Nephron (organoid): ENCODE measurements at regions not wholly inside any gene's neighbourhood (a gene's known extent, or its start where the extent isn't known, plus 50 kb on each side); places are given as distances from the start of the nearest gene placed in this dataset.

Source experiments
- H3K27ac Mint-ChIP-seq, 3 experiments: 2 replicates each; pipeline ENCODE4 v1.8.0; 2020; ENCODE audit warnings: mixed read lengths in 3 of 3, mild to moderate bottlenecking in 2 of 3, moderate library complexity in 1 of 3
- H3K27me3 Mint-ChIP-seq: 2 replicates; pipeline ENCODE4 v1.8.0; 2021; ENCODE audit warnings: low read depth, mild to moderate bottlenecking, moderate library complexity, mixed read lengths
- H3K36me3 Mint-ChIP-seq: 2 replicates; pipeline ENCODE4 v1.8.0; 2020; ENCODE audit warnings: low read depth, mixed read lengths
- H3K4me1 Mint-ChIP-seq: 2 replicates; pipeline ENCODE4 v1.8.0; 2020; ENCODE audit warnings: mixed read lengths
- H3K4me3 Mint-ChIP-seq, 3 experiments: 2 replicates each; pipeline ENCODE4 v1.8.0; 2020; ENCODE audit warnings: mild to moderate bottlenecking in 3 of 3, mixed read lengths in 3 of 3, moderate library complexity in 2 of 3
- H3K9me3 Mint-ChIP-seq: 2 replicates; pipeline ENCODE4 v1.8.0; 2020; ENCODE audit warnings: mixed read lengths
- CTCF ChIP-seq, 3 experiments: fragments of 200-600 bp; sonication (generic); IDR thresholded peaks; one replicate each; pipeline ENCODE4 v1.5.0; 2021; ENCODE audit warnings: antibody characterized with exemption in 3 of 3; ENCODE audit not compliant: unreplicated experiment in 3 of 3

DNA sequence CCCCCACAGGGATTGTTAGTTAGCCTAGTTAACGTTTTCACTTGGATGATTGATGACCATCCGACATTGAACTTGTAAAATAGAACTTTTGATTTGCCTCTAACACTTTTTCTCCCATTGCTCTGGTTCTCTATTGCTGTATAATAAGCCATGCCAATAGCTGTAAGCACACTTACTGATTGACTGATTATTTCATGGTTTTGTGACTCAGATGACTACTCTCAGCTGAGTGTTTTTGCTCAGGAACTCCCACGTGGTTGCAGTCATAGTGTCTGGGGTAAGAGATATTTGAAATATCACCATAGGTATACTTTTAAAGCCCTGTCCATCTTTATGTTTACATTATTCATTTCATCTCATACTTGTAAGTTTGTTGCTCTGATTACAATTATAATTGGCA is 1285.5 kb downstream of the STIM2 start:
- no peaks in the 10 kb centered on the region for H3K4me1 Mint-ChIP-seq
- TF ChIP-seq CTCF (IDR thresholded peaks at IDR 0.05; ENCODE audit: unreplicated experiment in 3 of 3): no peak
- H3K27ac Mint-ChIP-seq: no peak overlapping the region
- no peaks in the 10 kb centered on the region for H3K9me3 Mint-ChIP-seq
- H3K27me3 Mint-ChIP-seq: no peaks in the 10 kb centered on the region
- no peak overlapping the region for H3K4me3 Mint-ChIP-seq
- H3K36me3 Mint-ChIP-seq: no peaks in the 10 kb centered on the region

GRCh38 chr4:28148221-28148620 is 1287.6 kb downstream of the STIM2 start:
- no peaks in the 10 kb centered on the region for H3K27me3 Mint-ChIP-seq
- H3K27ac Mint-ChIP-seq: no peak overlapping the region
- H3K4me3 Mint-ChIP-seq: no peak overlapping the region

DNA sequence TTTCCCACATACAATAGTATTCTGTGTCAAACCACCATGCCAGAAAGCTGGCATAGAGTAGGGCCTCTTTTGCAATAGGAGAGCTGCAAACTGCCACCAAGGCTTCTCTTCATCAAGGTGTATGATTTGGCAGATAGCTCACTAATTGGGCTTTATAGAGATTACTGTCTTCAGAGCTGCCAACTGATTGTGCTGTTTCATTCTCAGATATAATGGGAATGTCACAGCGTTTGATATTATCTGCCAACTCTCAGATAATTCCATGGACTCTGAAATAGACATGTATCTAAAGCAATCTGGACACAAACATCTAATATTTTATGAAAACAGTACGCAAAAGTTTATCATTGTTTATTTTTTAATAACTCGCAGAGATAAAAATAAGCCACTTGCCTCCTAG is 1289.1 kb downstream of the STIM2 start:
- no peaks in the 10 kb centered on the region for H3K4me1 Mint-ChIP-seq
- no peak overlapping the region for H3K4me3 Mint-ChIP-seq
- TF ChIP-seq CTCF (IDR thresholded peaks at IDR 0.05; ENCODE audit: unreplicated experiment in 3 of 3): no peak
- no peaks in the 10 kb centered on the region for H3K36me3 Mint-ChIP-seq
- no peaks in the 10 kb centered on the region for H3K9me3 Mint-ChIP-seq
- H3K27me3 Mint-ChIP-seq: no peaks in the 10 kb centered on the region
- no peak overlapping the region for H3K27ac Mint-ChIP-seq

More at GRCh38 chr4:28148221-28148620, 1287.6 kb downstream of the STIM2 start:
- TF ChIP-seq CTCF (IDR thresholded peaks at IDR 0.05; ENCODE audit: unreplicated experiment in 3 of 3): no peak
- Mint-ChIP-seq H3K4me1 (no peaks in the 10 kb centered on the region), H3K36me3 (no peaks in the 10 kb centered on the region), H3K9me3 (no peaks in the 10 kb centered on the region)

DNA sequence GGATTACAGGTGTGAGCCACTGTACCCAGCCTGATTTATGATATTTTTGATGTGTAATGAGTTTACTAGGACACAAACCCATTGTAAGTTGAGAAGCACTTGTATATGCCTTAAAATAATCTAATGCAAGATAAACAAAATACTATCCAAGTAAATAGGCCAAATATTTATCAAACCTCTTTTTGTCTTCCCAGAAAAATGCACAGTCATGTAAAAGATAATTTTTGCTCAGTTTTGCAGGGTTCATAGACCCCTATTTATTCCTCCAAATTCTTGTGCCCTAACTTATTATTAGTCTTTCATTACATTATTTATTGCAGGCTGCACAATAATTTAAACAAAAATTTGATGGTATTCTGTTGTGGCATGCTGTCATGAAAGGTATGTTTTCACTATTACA is 1290.7 kb downstream of the STIM2 start:
- H3K36me3 Mint-ChIP-seq: no peaks in the 10 kb centered on the region
- H3K27ac Mint-ChIP-seq: no peak overlapping the region
- no peak for TF ChIP-seq CTCF (IDR thresholded peaks at IDR 0.05; ENCODE audit: unreplicated experiment in 3 of 3)
- no peaks in the 10 kb centered on the region for H3K9me3 Mint-ChIP-seq
- no peaks in the 10 kb centered on the region for H3K27me3 Mint-ChIP-seq
- H3K4me1 Mint-ChIP-seq: no peaks in the 10 kb centered on the region
- H3K4me3 Mint-ChIP-seq: no peak overlapping the region

- TF ChIP-seq CTCF (IDR thresholded peaks at IDR 0.05; ENCODE audit: unreplicated experiment in 3 of 3): no peak
These were observed 1306.8 kb downstream of the STIM2 start for GRCh38 chr4:28167411-28167810.

GRCh38 chr4:28176942-28177341 is 1316.3 kb downstream of the STIM2 start:
- TF ChIP-seq CTCF (IDR thresholded peaks at IDR 0.05; ENCODE audit: unreplicated experiment in 3 of 3): no peak
- no peaks in the 10 kb centered on the region for H3K4me1 Mint-ChIP-seq
- no peaks in the 10 kb centered on the region for H3K36me3 Mint-ChIP-seq
- no peaks in the 10 kb centered on the region for H3K9me3 Mint-ChIP-seq
- no peak overlapping the region for H3K4me3 Mint-ChIP-seq
- H3K27me3 Mint-ChIP-seq: no peaks in the 10 kb centered on the region
- H3K27ac Mint-ChIP-seq: no peak overlapping the region

More at GRCh38 chr4:28167411-28167810, 1306.8 kb downstream of the STIM2 start:
- Mint-ChIP-seq H3K9me3 (no peaks in the 10 kb centered on the region), H3K4me3 (no peak overlapping the region), H3K27me3 (peaks cover 5% of the 10 kb centered on the region), H3K36me3 (no peaks in the 10 kb centered on the region), H3K4me1 (no peaks in the 10 kb centered on the region), H3K27ac (no peak overlapping the region)
